ENCODE measurements at regions not wholly inside any gene's neighbourhood (a gene's known extent, or its start where the extent isn't known, plus 50 kb on each side); places are given as distances from the start of the nearest gene placed in this dataset.

DNA sequence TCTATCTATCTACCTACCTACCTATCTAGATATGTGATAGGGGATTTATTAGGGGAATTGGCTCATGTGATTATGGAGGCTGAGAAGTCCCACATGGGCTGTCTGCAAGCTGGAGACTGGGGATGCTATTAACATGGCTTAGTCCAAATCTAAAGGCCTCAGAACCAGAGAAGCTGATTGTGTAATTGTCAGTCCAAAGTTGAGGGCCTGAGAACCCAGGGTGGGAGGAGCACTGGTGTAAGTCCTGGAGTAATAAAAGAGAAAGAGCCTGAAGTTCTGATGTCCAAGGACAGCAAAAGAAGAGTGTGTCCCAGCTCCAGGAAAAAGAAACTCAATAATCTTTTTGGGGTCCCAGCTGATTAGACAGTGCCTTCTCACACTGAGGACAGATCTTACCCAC lies 98.5 kb upstream of the SEL1L start:
- TF ChIP-seq, protein P1, sequence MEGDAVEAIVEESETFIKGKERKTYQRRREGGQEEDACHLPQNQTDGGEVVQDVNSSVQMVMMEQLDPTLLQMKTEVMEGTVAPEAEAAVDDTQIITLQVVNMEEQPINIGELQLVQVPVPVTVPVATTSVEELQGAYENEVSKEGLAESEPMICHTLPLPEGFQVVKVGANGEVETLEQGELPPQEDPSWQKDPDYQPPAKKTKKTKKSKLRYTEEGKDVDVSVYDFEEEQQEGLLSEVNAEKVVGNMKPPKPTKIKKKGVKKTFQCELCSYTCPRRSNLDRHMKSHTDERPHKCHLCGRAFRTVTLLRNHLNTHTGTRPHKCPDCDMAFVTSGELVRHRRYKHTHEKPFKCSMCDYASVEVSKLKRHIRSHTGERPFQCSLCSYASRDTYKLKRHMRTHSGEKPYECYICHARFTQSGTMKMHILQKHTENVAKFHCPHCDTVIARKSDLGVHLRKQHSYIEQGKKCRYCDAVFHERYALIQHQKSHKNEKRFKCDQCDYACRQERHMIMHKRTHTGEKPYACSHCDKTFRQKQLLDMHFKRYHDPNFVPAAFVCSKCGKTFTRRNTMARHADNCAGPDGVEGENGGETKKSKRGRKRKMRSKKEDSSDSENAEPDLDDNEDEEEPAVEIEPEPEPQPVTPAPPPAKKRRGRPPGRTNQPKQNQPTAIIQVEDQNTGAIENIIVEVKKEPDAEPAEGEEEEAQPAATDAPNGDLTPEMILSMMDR (conservative IDR thresholded peaks at IDR 0.05 in 1 of 2, IDR thresholded peaks at IDR 0.05 in 1 of 2; ENCODE audit: extremely low read depth in 1 of 2, insufficient read depth in 1 of 2, low read depth in 1 of 2, low read length in 2 of 2), result no peak
- no peak for TF ChIP-seq EZH2 (IDR thresholded peaks at IDR 0.05; ENCODE audit: borderline replicate concordance, low read length)

Data from mammary epithelial cell (primary cell).